AG09319 (cell line): ENCODE measurements at regions not wholly inside any gene's neighbourhood (a gene's known extent, or its start where the extent isn't known, plus 50 kb on each side); places are given as distances from the start of the nearest gene placed in this dataset.

Experiments used
- DNase-seq: peaks from one replicate; pipeline ENCODE4 v3.0.0-alpha.2; 2010; ENCODE audit warnings: low read depth; ENCODE audit errors: extremely low read depth
- CTCF ChIP-seq: IDR thresholded peaks from 2 replicates; pipeline ENCODE4 v1.5.1; 2011; ENCODE audit warnings: low read depth, mild to moderate bottlenecking, inconsistent platforms, low read length, moderate library complexity

GRCh38 chr16:64425381-64425780 is 696.5 kb downstream of the CDH11 start:
- no peak for DNase-seq
- TF ChIP-seq CTCF, result no peak

- no peak for DNase-seq
Measured at GRCh38 chr16:64422259-64422658, 699.6 kb downstream of the CDH11 start.

GRCh38 chr16:64421515-64421914 is 700.3 kb downstream of the CDH11 start:
- DNase-seq, result no peak
- TF ChIP-seq CTCF, result no peak

More at GRCh38 chr16:64422259-64422658, 699.6 kb downstream of the CDH11 start:
- TF ChIP-seq CTCF, result no peak

- no peak for TF ChIP-seq CTCF
- DNase-seq, result no peak
Measured at GRCh38 chr16:64419832-64420231, 702.0 kb downstream of the CDH11 start.

GRCh38 chr16:64417711-64418227 is 704.1 kb downstream of the CDH11 start:
- DNase-seq, result peak; percentile 75

GRCh38 chr16:64416216-64417005 is 705.5 kb downstream of the CDH11 start:
- peak; percentile 37 for DNase-seq
- no peak for TF ChIP-seq CTCF

More at GRCh38 chr16:64417711-64418227, 704.1 kb downstream of the CDH11 start:
- no peak for TF ChIP-seq CTCF

GRCh38 chr16:64412578-64413280 is 709.1 kb downstream of the CDH11 start:
- no peak for TF ChIP-seq CTCF
- no peak for DNase-seq
